Fibroblast of skin of back (primary cell): ENCODE measurements at regions not wholly inside any gene's neighbourhood (a gene's known extent, or its start where the extent isn't known, plus 50 kb on each side); places are given as distances from the start of the nearest gene placed in this dataset.
"Not testable (repeated sequence)": the region's sequence is repeated elsewhere in the genome, so short reads cannot be mapped to it uniquely, and the experiment has no call there.

ENCODE experiments used
- DNase-seq: peaks from one replicate; pipeline ENCODE4 v3.0.0-alpha.2; 2013

- peak; percentile 93 for DNase-seq
Observed at GRCh38 chr17:47066841-47067682, 88.0 kb upstream of the RPRML start.

- peak; percentile 12 for DNase-seq
Observed at GRCh38 chr17:47066095-47066494, 87.0 kb upstream of the RPRML start.

GRCh38 chr17:47064684-47065083 lies 85.6 kb upstream of the RPRML start:
- no peak for DNase-seq

- DNase-seq, result no peak
Observed at GRCh38 chr17:47063475-47063874, 84.4 kb upstream of the RPRML start.

GRCh38 chr17:47062851-47063250 lies 83.8 kb upstream of the RPRML start:
- DNase-seq, result not testable (repeated sequence)

GRCh38 chr17:47060005-47060404 lies 81.0 kb upstream of the RPRML start:
- DNase-seq, result not testable (repeated sequence)

GRCh38 chr17:47057830-47058229 lies 78.8 kb upstream of the RPRML start:
- no peak for DNase-seq

GRCh38 chr17:47057279-47057678 lies 78.2 kb upstream of the RPRML start:
- DNase-seq, result not testable (repeated sequence)

GRCh38 chr17:47056687-47057086 lies 77.6 kb upstream of the RPRML start:
- not testable (repeated sequence) for DNase-seq
